ENCODE measurements at regions not wholly inside any gene's neighbourhood (a gene's known extent, or its start where the extent isn't known, plus 50 kb on each side); places are given as distances from the start of the nearest gene placed in this dataset.
"Not testable (repeated sequence)": the region's sequence is repeated elsewhere in the genome, so short reads cannot be mapped to it uniquely, and the experiment has no call there.

GRCh38 chr2:54038835-54039234 lies 68.0 kb upstream of the PSME4 start:
- no peak overlapping the region for H3K9ac ChIP-seq (ENCODE audit: low read length)
- no peaks in the 10 kb centered on the region for H3K9me3 ChIP-seq (ENCODE audit: insufficient read depth, low read length)
- H3K27me3 ChIP-seq (ENCODE audit: low read length) = no peaks in the 10 kb centered on the region
- H3K27ac ChIP-seq (ENCODE audit: low read depth, low read length) = no peak overlapping the region
- H2AFZ ChIP-seq (ENCODE audit: low read depth, low read length, severe bottlenecking) = no peak overlapping the region
- H3K36me3 ChIP-seq (ENCODE audit: low read length) = no peaks in the 10 kb centered on the region
- H3K4me3 ChIP-seq (ENCODE audit: insufficient read depth, low read length, poor library complexity, severe bottlenecking) = no peak overlapping the region
- no peak overlapping the region for H3K4me2 ChIP-seq (ENCODE audit: low read depth, low read length, poor library complexity, severe bottlenecking)
- no peaks in the 10 kb centered on the region for H3K9me2 ChIP-seq (replicated peaks; ENCODE audit: insufficient read depth, low read length)
- TF ChIP-seq, protein P1, sequence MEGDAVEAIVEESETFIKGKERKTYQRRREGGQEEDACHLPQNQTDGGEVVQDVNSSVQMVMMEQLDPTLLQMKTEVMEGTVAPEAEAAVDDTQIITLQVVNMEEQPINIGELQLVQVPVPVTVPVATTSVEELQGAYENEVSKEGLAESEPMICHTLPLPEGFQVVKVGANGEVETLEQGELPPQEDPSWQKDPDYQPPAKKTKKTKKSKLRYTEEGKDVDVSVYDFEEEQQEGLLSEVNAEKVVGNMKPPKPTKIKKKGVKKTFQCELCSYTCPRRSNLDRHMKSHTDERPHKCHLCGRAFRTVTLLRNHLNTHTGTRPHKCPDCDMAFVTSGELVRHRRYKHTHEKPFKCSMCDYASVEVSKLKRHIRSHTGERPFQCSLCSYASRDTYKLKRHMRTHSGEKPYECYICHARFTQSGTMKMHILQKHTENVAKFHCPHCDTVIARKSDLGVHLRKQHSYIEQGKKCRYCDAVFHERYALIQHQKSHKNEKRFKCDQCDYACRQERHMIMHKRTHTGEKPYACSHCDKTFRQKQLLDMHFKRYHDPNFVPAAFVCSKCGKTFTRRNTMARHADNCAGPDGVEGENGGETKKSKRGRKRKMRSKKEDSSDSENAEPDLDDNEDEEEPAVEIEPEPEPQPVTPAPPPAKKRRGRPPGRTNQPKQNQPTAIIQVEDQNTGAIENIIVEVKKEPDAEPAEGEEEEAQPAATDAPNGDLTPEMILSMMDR (IDR thresholded peaks at IDR 0.05; ENCODE audit: insufficient read depth, low read length, poor library complexity, severe bottlenecking) = no peak
- TF ChIP-seq EZH2phosphoT487 (conservative IDR thresholded peaks at IDR 0.05; ENCODE audit: low read length) = no peak
- H4K20me1 ChIP-seq (ENCODE audit: low read depth, low read length) = no peaks in the 10 kb centered on the region
- H3K79me2 ChIP-seq (ENCODE audit: insufficient read depth, low read length) = no peaks in the 10 kb centered on the region
- no peaks in the 10 kb centered on the region for H3F3A ChIP-seq (ENCODE audit: insufficient read depth)

DNA sequence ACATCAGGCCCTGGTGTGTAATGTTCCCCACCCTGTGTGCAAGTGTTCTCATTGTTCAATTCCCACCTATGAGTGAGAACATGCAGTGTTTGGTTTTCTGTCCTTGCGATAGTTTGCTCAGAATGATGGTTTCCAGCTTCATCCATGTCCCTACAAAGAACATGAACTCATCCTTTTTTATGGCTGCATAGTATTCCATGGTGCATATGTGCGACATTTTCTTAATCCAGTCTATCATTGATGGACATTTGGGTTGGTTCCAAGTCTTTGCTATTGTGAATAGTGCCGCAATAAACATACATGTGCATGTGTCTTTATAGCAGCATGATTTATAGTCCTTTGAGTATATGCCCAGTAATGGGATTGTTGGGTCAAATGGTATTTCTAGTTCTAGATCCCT lies 60.5 kb upstream of the PSME4 start:
- not testable (repeated sequence) for H3K27me3 ChIP-seq (ENCODE audit: low read length); H3K9me3 ChIP-seq (ENCODE audit: insufficient read depth, low read length); H3K27ac ChIP-seq (ENCODE audit: low read depth, low read length); H3F3A ChIP-seq (ENCODE audit: insufficient read depth); H3K9me2 ChIP-seq (replicated peaks; ENCODE audit: insufficient read depth, low read length); H4K20me1 ChIP-seq (ENCODE audit: low read depth, low read length); H2AFZ ChIP-seq (ENCODE audit: low read depth, low read length, severe bottlenecking); H3K4me2 ChIP-seq (ENCODE audit: low read depth, low read length, poor library complexity, severe bottlenecking); H3K4me3 ChIP-seq (ENCODE audit: insufficient read depth, low read length, poor library complexity, severe bottlenecking); H3K79me2 ChIP-seq (ENCODE audit: insufficient read depth, low read length); H3K9ac ChIP-seq (ENCODE audit: low read length); H3K36me3 ChIP-seq (ENCODE audit: low read length)

- no peak overlapping the region for H2AFZ ChIP-seq (ENCODE audit: low read depth, low read length, severe bottlenecking)
- TF ChIP-seq EZH2phosphoT487 (conservative IDR thresholded peaks at IDR 0.05; ENCODE audit: low read length) = no peak
- TF ChIP-seq, protein P1 (IDR thresholded peaks at IDR 0.05; ENCODE audit: insufficient read depth, low read length, poor library complexity, severe bottlenecking) = no peak
- H3K79me2 ChIP-seq (ENCODE audit: insufficient read depth, low read length) = no peaks in the 10 kb centered on the region
- no peaks in the 10 kb centered on the region for H3K36me3 ChIP-seq (ENCODE audit: low read length)
- no peak overlapping the region for H3K9ac ChIP-seq (ENCODE audit: low read length)
- H3K9me2 ChIP-seq (replicated peaks; ENCODE audit: insufficient read depth, low read length) = no peaks in the 10 kb centered on the region
- H3K27ac ChIP-seq (ENCODE audit: low read depth, low read length) = no peak overlapping the region
- no peaks in the 10 kb centered on the region for H3K9me3 ChIP-seq (ENCODE audit: insufficient read depth, low read length)
- no peaks in the 10 kb centered on the region for H3F3A ChIP-seq (ENCODE audit: insufficient read depth)
- H3K4me3 ChIP-seq (ENCODE audit: insufficient read depth, low read length, poor library complexity, severe bottlenecking) = no peak overlapping the region
- H3K27me3 ChIP-seq (ENCODE audit: low read length) = no peaks in the 10 kb centered on the region
- no peaks in the 10 kb centered on the region for H4K20me1 ChIP-seq (ENCODE audit: low read depth, low read length)
- no peak overlapping the region for H3K4me2 ChIP-seq (ENCODE audit: low read depth, low read length, poor library complexity, severe bottlenecking)
Observed at GRCh38 chr2:54030806-54031205, 60.0 kb upstream of the PSME4 start.

DNA sequence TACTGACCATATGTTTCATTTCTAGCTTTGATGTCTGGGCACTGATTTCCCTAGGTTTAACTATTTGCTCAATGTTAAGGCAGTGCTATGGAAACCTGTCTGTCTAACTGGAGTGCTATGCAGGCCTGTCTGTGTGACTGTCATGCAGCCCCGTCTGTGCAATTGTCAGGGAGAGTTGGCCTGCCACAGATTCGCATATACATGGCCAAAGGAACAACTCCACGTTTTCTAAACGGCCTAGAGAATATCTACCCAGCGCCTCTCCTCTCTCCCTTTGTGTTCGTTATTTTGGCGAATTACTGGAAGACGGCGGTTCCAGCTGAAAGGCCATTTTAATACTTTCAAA lies 59.6 kb upstream of the PSME4 start:
- Histone ChIP-seq H2AFZ (ENCODE audit: low read depth, low read length, severe bottlenecking) (no peak overlapping the region), H3K9me3 (ENCODE audit: insufficient read depth, low read length) (no peaks in the 10 kb centered on the region), H3F3A (ENCODE audit: insufficient read depth) (no peaks in the 10 kb centered on the region), H3K9ac (ENCODE audit: low read length) (no peak overlapping the region), H3K79me2 (ENCODE audit: insufficient read depth, low read length) (no peaks in the 10 kb centered on the region), H3K4me3 (ENCODE audit: insufficient read depth, low read length, poor library complexity, severe bottlenecking) (no peak overlapping the region), H3K27me3 (ENCODE audit: low read length) (no peaks in the 10 kb centered on the region), H3K36me3 (ENCODE audit: low read length) (no peaks in the 10 kb centered on the region), H3K4me2 (ENCODE audit: low read depth, low read length, poor library complexity, severe bottlenecking) (no peak overlapping the region), H3K9me2 (replicated peaks; ENCODE audit: insufficient read depth, low read length) (no peaks in the 10 kb centered on the region), H4K20me1 (ENCODE audit: low read depth, low read length) (no peaks in the 10 kb centered on the region), H3K27ac (ENCODE audit: low read depth, low read length) (no peak overlapping the region)
- no peak for TF ChIP-seq EZH2phosphoT487 (conservative IDR thresholded peaks at IDR 0.05; ENCODE audit: low read length)
- TF ChIP-seq, protein P1 (IDR thresholded peaks at IDR 0.05; ENCODE audit: insufficient read depth, low read length, poor library complexity, severe bottlenecking) = no peak

Data from SU-DHL-6 (cell line).